Hepatocyte (in vitro differentiated cells): ENCODE measurements at regions not wholly inside any gene's neighbourhood (a gene's known extent, or its start where the extent isn't known, plus 50 kb on each side); places are given as distances from the start of the nearest gene placed in this dataset.

Experiments
- DNase-seq: peaks from one replicate; pipeline ENCODE4 v3.0.0-alpha.2; 2016; ENCODE audit warnings: low spot score
- H2AFZ ChIP-seq: fragments of 200-600 bp; sonication (generic); 2 replicates; pipeline ENCODE4 v1.6.0; 2016; ENCODE audit warnings: antibody characterized with exemption, mild to moderate bottlenecking
- H3K27ac ChIP-seq: fragments of 200-600 bp; sonication (generic); 2 replicates; pipeline ENCODE4 v1.5.1; 2016; ENCODE audit warnings: mild to moderate bottlenecking
- H3K27me3 ChIP-seq: fragments of 200-600 bp; sonication (generic); 2 replicates; pipeline ENCODE4 v1.6.1; 2016
- H3K36me3 ChIP-seq: fragments of 200-600 bp; sonication (generic); replicated peaks from 2 replicates; pipeline ENCODE4 v1.5.1; 2016; ENCODE audit warnings: low read depth; ENCODE audit not compliant: insufficient read depth
- H3K4me1 ChIP-seq: fragments of 200-600 bp; sonication (generic); 2 replicates; pipeline ENCODE4 v1.5.1; 2016; ENCODE audit warnings: mild to moderate bottlenecking, moderate library complexity; ENCODE audit not compliant: insufficient read depth
- H3K4me2 ChIP-seq: fragments of 200-600 bp; sonication (generic); 2 replicates; pipeline ENCODE4 v1.6.0; 2016
- H3K4me3 ChIP-seq: fragments of 200-600 bp; sonication (generic); 2 replicates; pipeline ENCODE4 v1.5.1; 2016; ENCODE audit warnings: mild to moderate bottlenecking
- H3K79me2 ChIP-seq: fragments of 200-600 bp; sonication (generic); 2 replicates; pipeline ENCODE4 v1.6.0; 2017; ENCODE audit warnings: mild to moderate bottlenecking
- H3K9me2 ChIP-seq: fragments of 200-600 bp; sonication (generic); replicated peaks from 2 replicates; pipeline ENCODE4 v1.6.0; 2017; ENCODE audit warnings: mild to moderate bottlenecking; ENCODE audit not compliant: insufficient read depth
- H3K9me3 ChIP-seq: fragments of 200-600 bp; sonication (generic); 2 replicates; pipeline ENCODE4 v1.5.1; 2016; ENCODE audit warnings: low read depth, mild to moderate bottlenecking
- H4K20me1 ChIP-seq: fragments of 200-600 bp; sonication (generic); 2 replicates; pipeline ENCODE4 v1.6.0; 2016; ENCODE audit warnings: mild to moderate bottlenecking; ENCODE audit not compliant: insufficient read depth, poor library complexity, severe bottlenecking
- EZH2 ChIP-seq: fragments of 200-600 bp; sonication (generic); IDR thresholded peaks from 2 replicates; pipeline ENCODE4 v1.6.1; 2016; ENCODE audit warnings: antibody characterized with exemption, mild to moderate bottlenecking, borderline replicate concordance
- EZH2phosphoT487 ChIP-seq: fragments of 200-600 bp; sonication (generic); IDR thresholded peaks from one replicate; pipeline ENCODE4 v1.6.1; 2018; ENCODE audit warnings: antibody characterized with exemption, mild to moderate bottlenecking, low read depth, moderate library complexity; ENCODE audit not compliant: unreplicated experiment, severe bottlenecking
- WGBS: methylation state at CpG from one replicate; pipeline ENCODE4 v1.1.6; 2016; ENCODE audit warnings: low lambda C conversion rate; ENCODE audit errors: missing lambda C conversion rate; 5-methylcytosine and 5-hydroxymethylcytosine counted together
- TF ChIP-seq, protein P1 (sequence below): fragments of 200-600 bp; sonication (generic); IDR thresholded peaks from 2 replicates; pipeline ENCODE4 v1.5.1; 2016; ENCODE audit warnings: antibody characterized with exemption, mild to moderate bottlenecking; ENCODE audit not compliant: poor library complexity

DNA sequence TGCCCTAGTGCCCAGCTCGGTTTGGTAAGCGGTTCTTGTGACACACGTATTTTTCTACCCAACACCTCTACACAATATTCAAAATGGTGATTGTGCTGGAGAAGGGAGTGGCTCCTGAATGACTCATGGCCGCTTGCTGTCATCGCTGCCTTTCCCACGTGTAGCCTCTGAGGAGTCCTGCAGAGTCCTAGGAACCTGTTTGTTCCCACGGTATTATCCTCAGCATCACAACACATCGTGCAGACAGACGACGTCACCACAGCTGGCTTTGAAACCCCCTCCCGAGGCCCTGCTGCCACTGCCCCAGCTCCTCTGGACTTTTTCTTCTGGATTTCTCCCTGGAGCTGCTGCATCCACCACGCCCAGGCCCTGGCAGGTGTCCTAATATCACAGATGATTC, 353.5 kb downstream of the SMOC2 start:
- TF ChIP-seq EZH2phosphoT487 = no peak
- no peak for TF ChIP-seq EZH2
- TF ChIP-seq, protein P1, sequence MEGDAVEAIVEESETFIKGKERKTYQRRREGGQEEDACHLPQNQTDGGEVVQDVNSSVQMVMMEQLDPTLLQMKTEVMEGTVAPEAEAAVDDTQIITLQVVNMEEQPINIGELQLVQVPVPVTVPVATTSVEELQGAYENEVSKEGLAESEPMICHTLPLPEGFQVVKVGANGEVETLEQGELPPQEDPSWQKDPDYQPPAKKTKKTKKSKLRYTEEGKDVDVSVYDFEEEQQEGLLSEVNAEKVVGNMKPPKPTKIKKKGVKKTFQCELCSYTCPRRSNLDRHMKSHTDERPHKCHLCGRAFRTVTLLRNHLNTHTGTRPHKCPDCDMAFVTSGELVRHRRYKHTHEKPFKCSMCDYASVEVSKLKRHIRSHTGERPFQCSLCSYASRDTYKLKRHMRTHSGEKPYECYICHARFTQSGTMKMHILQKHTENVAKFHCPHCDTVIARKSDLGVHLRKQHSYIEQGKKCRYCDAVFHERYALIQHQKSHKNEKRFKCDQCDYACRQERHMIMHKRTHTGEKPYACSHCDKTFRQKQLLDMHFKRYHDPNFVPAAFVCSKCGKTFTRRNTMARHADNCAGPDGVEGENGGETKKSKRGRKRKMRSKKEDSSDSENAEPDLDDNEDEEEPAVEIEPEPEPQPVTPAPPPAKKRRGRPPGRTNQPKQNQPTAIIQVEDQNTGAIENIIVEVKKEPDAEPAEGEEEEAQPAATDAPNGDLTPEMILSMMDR = no peak
- Histone ChIP-seq H3K4me2 (no peak overlapping the region), H3K4me1 (no peaks in the 10 kb centered on the region), H4K20me1 (no peaks in the 10 kb centered on the region), H3K9me3 (no peaks in the 10 kb centered on the region), H3K27me3 (no peaks in the 10 kb centered on the region), H3K36me3 (no peaks in the 10 kb centered on the region), H3K27ac (no peak overlapping the region), H3K4me3 (no peak overlapping the region), H2AFZ (no peak overlapping the region), H3K79me2 (no peaks in the 10 kb centered on the region), H3K9me2 (no peaks in the 10 kb centered on the region)
- no peak for DNase-seq
- WGBS = 85% methylated on average over 11 of the region's 12 CpGs

GRCh38 chr6:168793649-168794048, 352.7 kb downstream of the SMOC2 start:
- DNase-seq = no peak
- H3K9me2 ChIP-seq = no peaks in the 10 kb centered on the region
- H3K36me3 ChIP-seq = no peaks in the 10 kb centered on the region
- H3K4me3 ChIP-seq = no peak overlapping the region
- no peaks in the 10 kb centered on the region for H3K4me1 ChIP-seq
- H4K20me1 ChIP-seq = no peaks in the 10 kb centered on the region
- TF ChIP-seq, protein P1 = no peak
- TF ChIP-seq EZH2 (no peak), EZH2phosphoT487 (no peak)
- H3K4me2 ChIP-seq = no peak overlapping the region
- H2AFZ ChIP-seq = no peak overlapping the region
- 82% methylated on average over 6 of the region's 6 CpGs for WGBS
- H3K27ac ChIP-seq = no peak overlapping the region
- no peaks in the 10 kb centered on the region for H3K9me3 ChIP-seq
- H3K27me3 ChIP-seq = no peaks in the 10 kb centered on the region
- H3K79me2 ChIP-seq = no peaks in the 10 kb centered on the region

DNA sequence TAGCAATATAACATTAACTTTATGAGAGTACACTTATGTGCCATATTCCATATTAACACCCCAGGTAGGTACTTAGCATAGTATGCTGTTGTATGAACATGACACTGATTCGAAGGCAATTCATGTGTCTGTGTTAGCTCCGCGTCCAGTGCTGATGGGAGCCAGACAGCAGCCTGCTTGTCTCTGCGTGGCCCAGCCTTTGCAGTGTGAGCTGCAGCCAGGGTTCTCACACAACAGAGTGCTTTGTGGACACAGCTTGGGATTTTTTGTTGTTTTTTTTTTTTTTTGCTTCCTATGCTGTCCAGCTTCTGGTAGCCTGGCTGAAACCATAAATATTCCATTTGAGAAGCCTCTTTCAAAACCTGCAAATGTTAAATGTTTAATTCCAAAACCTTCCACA, 350.9 kb downstream of the SMOC2 start:
- Histone ChIP-seq H3K36me3 (no peaks in the 10 kb centered on the region), H3K27me3 (no peaks in the 10 kb centered on the region), H2AFZ (no peak overlapping the region), H3K27ac (no peak overlapping the region), H3K9me3 (no peaks in the 10 kb centered on the region), H3K9me2 (no peaks in the 10 kb centered on the region), H3K4me3 (no peak overlapping the region), H3K4me2 (no peak overlapping the region), H4K20me1 (no peaks in the 10 kb centered on the region), H3K4me1 (no peaks in the 10 kb centered on the region), H3K79me2 (no peaks in the 10 kb centered on the region)
- 81% methylated on average over 4 of the region's 4 CpGs for WGBS
- no peak for DNase-seq
- no peak for TF ChIP-seq EZH2phosphoT487
- TF ChIP-seq, protein P1 = no peak
- TF ChIP-seq EZH2 = no peak

DNA sequence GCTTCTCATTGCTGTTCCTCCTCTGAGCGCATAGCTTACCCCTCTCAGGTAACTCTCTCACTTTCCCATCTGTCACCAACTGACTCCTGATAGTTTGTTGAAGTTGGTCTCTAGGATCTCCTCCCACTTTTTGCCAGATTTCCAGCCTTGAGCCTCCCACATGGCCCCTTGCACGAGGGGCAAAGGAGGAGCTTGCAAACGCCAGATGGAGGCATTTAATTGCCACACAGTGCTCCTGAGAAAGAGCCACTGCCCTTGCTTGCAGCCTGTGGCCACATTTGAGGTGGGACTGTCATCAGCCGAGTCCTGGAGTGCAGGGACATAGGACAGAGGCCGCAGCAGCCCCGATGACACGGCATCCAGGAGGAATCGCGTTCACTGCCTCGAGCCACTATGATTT, 348.7 kb downstream of the SMOC2 start:
- no peaks in the 10 kb centered on the region for H3K79me2 ChIP-seq
- 87% methylated on average over 10 of the region's 10 CpGs for WGBS
- no peak overlapping the region for H3K4me3 ChIP-seq
- H3K27me3 ChIP-seq = no peaks in the 10 kb centered on the region
- H3K4me2 ChIP-seq = no peak overlapping the region
- H3K27ac ChIP-seq = no peak overlapping the region
- no peak overlapping the region for H2AFZ ChIP-seq
- TF ChIP-seq, protein P1 = no peak
- TF ChIP-seq EZH2 (no peak), EZH2phosphoT487 (no peak)
- no peaks in the 10 kb centered on the region for H3K9me3 ChIP-seq
- DNase-seq = no peak
- H3K36me3 ChIP-seq = no peaks in the 10 kb centered on the region
- H3K4me1 ChIP-seq = no peaks in the 10 kb centered on the region
- no peaks in the 10 kb centered on the region for H4K20me1 ChIP-seq
- H3K9me2 ChIP-seq = no peaks in the 10 kb centered on the region
